A673 (cell line): ENCODE measurements at regions not wholly inside any gene's neighbourhood (a gene's known extent, or its start where the extent isn't known, plus 50 kb on each side); places are given as distances from the start of the nearest gene placed in this dataset.

Source experiments
- BruUV-seq: library from RNA; stranded (reverse); fragments of 400-500 nt; replicated peaks from 2 replicates; lab custom pipeline; 2021; lab: Mats Ljungman, UMichigan
- CTCF ChIA-PET: fragments of 300-600 bp; sonication (Branson Sonifier 250); formaldehyde crosslinking; loops from one replicate; lab custom pipeline; 2022; ENCODE audit warnings: antibody characterized with exemption; lab: Charles Lee
- POLR2A ChIA-PET: fragments of 300-600 bp; sonication (Branson Sonifier 250); formaldehyde crosslinking; loops from one replicate; lab custom pipeline; 2022; ENCODE audit warnings: antibody characterized with exemption; ENCODE audit not compliant: low non-redundant PET; lab: Charles Lee
- DNase-seq: peaks from one replicate; pipeline ENCODE4 v3.0.0-alpha.2; 2015; ENCODE audit warnings: low spot score
- H3K27ac ChIP-seq: fragments of 200-600 bp; sonication (generic); 2 replicates; pipeline ENCODE4 v1.5.1; 2016; ENCODE audit warnings: mixed run types, low read depth, mild to moderate bottlenecking, mixed read lengths, antibody characterized with exemption, low read length; ENCODE audit not compliant: poor library complexity, severe bottlenecking
- H3K27me3 ChIP-seq: fragments of 200-600 bp; sonication (generic); replicated peaks from 2 replicates; pipeline ENCODE4 v1.6.1; 2017; ENCODE audit warnings: mixed run types, low read depth, mild to moderate bottlenecking, mixed read lengths, antibody characterized with exemption, low read length; ENCODE audit not compliant: insufficient read depth, poor library complexity
- H3K36me3 ChIP-seq: fragments of 200-600 bp; sonication (generic); 2 replicates; pipeline ENCODE4 v1.6.1; 2016; ENCODE audit warnings: mixed run types, mild to moderate bottlenecking, mixed read lengths, antibody characterized with exemption, low read length; ENCODE audit not compliant: insufficient read depth, poor library complexity, severe bottlenecking
- H3K4me1 ChIP-seq: fragments of 200-600 bp; sonication (generic); 2 replicates; pipeline ENCODE4 v1.6.1; 2017; ENCODE audit warnings: mixed run types, mild to moderate bottlenecking, mixed read lengths, antibody characterized with exemption, low read length; ENCODE audit not compliant: insufficient read depth, poor library complexity, severe bottlenecking
- H3K4me3 ChIP-seq: fragments of 200-600 bp; sonication (generic); 2 replicates; pipeline ENCODE4 v1.5.1; 2016; ENCODE audit warnings: low read depth, mixed run types, mild to moderate bottlenecking, mixed read lengths, low read length; ENCODE audit not compliant: poor library complexity, severe bottlenecking
- H3K9me3 ChIP-seq: fragments of 200-600 bp; sonication (generic); 2 replicates; pipeline ENCODE4 v1.6.1; 2016; ENCODE audit warnings: mixed run types, low read depth, mild to moderate bottlenecking, mixed read lengths, antibody characterized with exemption, low read length; ENCODE audit not compliant: poor library complexity, severe bottlenecking
- CTCF ChIP-seq: fragments of 300-800, 200-600 bp; sonication (generic); conservative IDR thresholded peaks from 2 replicates; pipeline ENCODE4 v1.5.1; 2017; ENCODE audit warnings: low read depth, mild to moderate bottlenecking, antibody characterized with exemption, low read length, moderate library complexity, mixed read lengths
- EZH2 ChIP-seq: fragments of 200-600 bp; sonication (generic); IDR thresholded peaks from 2 replicates; pipeline ENCODE4 v1.6.1; 2017; ENCODE audit warnings: borderline replicate concordance, low read depth, mild to moderate bottlenecking, mixed read lengths, antibody characterized with exemption, low read length; ENCODE audit not compliant: poor library complexity, severe bottlenecking
- intact Hi-C: fragments of 100-400 bp; cut with micrococcal nuclease; formaldehyde crosslinking; loops from one replicate; pipeline ENCODE4 v1.10.0; 2022; ENCODE audit not compliant: unreplicated experiment

DNA sequence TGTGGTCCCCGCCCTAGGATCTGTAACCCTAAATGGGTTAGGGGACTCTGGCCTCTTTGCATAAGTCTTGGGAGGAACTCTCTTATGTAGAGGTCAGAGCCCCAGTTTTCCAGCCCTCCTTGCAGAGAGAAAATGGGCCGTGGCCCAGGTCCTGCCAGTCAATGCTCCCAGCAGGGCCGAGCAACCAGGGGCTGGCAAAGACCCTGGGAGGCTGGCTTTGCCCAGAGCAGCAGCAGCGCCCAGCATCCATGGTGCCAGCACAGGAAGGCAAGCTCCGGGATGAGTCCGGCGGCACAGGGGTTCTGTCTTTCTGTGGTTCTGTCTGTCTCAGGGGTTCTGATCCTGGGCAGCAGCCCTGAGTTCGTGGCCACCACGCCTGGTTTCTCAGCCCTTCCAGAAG, 684.8 kb downstream of the BRD1 start:
- no peak overlapping the region for H3K27ac ChIP-seq
- H3K27me3 ChIP-seq: no peaks in the 10 kb centered on the region
- BruUV-seq: no TSS peak
- ChIA-PET CTCF (no interaction called here), POLR2A (no interaction called here)
- H3K36me3 ChIP-seq: no peaks in the 10 kb centered on the region
- H3K4me3 ChIP-seq: no peak overlapping the region
- H3K9me3 ChIP-seq: no peaks in the 10 kb centered on the region
- no peaks in the 10 kb centered on the region for H3K4me1 ChIP-seq
- intact Hi-C loops: no loop called here
- TF ChIP-seq CTCF (no peak), EZH2 (no peak)
- no peak for DNase-seq

GRCh38 chr22:49142296-49142695, 685.4 kb downstream of the BRD1 start:
- CTCF ChIA-PET: no interaction called here
- Histone ChIP-seq H3K9me3 (no peaks in the 10 kb centered on the region), H3K4me1 (no peaks in the 10 kb centered on the region), H3K27me3 (no peaks in the 10 kb centered on the region), H3K36me3 (no peaks in the 10 kb centered on the region), H3K4me3 (no peak overlapping the region), H3K27ac (no peak overlapping the region)
- TF ChIP-seq CTCF (no peak), EZH2 (no peak)
- intact Hi-C loops: no loop called here
- POLR2A ChIA-PET: no interaction called here
- no peak for DNase-seq
- BruUV-seq: no TSS peak

DNA sequence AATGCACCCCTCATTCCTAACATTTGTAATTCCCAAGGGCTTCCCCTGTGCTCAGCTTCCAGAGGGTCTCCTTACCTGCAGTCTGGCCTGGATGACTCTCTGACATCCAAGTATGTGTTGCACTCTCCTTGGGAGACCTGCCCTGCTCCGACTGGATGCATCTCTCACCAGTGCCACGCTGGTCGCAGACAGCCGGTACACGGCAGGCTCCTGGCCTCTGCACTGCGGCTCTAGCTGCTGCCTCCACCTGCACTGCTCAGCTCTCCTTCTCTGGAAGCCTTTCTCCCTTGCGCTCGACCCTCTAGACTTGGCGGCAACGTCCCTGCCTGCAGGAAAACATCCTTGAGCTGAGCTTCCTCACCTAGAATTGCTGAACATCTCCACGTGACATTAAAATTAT, 685.9 kb downstream of the BRD1 start:
- H3K4me3 ChIP-seq: no peak overlapping the region
- no peaks in the 10 kb centered on the region for H3K9me3 ChIP-seq
- no peak overlapping the region for H3K27ac ChIP-seq
- POLR2A ChIA-PET: no interaction called here
- no peaks in the 10 kb centered on the region for H3K27me3 ChIP-seq
- H3K36me3 ChIP-seq: no peaks in the 10 kb centered on the region
- CTCF ChIA-PET: no interaction called here
- DNase-seq: no peak
- intact Hi-C loops: no loop called here
- TF ChIP-seq EZH2 (no peak), CTCF (no peak)
- no peaks in the 10 kb centered on the region for H3K4me1 ChIP-seq
- BruUV-seq: no TSS peak
